ENCODE measurements at regions not wholly inside any gene's neighbourhood (a gene's known extent, or its start where the extent isn't known, plus 50 kb on each side); places are given as distances from the start of the nearest gene placed in this dataset.

DNA sequence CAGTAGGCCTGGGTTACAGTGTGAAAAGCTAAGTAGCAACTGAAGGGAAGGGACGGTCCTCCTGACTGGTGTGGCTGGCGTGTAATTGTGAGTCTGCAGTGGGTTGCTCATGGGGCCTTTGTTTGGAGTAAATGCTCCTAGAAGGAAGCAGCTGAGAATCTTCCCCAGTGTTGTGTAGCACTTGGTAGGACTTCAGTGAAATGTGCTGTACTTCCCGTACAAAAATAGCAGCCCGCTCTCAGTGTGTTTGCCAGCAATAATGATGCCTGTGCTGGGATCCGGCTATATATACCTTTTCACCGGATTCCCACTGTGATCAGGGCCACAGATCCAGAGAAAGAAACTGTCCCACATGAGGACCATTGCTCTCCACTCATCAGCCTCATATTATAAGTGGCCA lies 175.7 kb upstream of the NTM start:
- Histone ChIP-seq H3K9me3 (no peaks in the 10 kb centered on the region), H3K4me1 (peaks cover 0 to 25% (median 8%) of the 10 kb centered on the region in 3 donors), H3K36me3 (no peaks in the 10 kb centered on the region), H3K27me3 (no peaks in the 10 kb centered on the region), H3K27ac (no peak overlapping the region), H3K4me3 (no peak overlapping the region)
- 90% methylated on average over 4 of the region's 6 CpGs; no CpG with 5 or more reads in 1 of the 2 donors for WGBS, 2 donors (ENCODE audit: low coverage in 1 of 2)
- TF ChIP-seq POLR2A (IDR thresholded peaks at IDR 0.05) (no peak), EP300 (IDR thresholded peaks at IDR 0.05) (no peak), POLR2AphosphoS5 (IDR thresholded peaks at IDR 0.05) (no peak)
- TF ChIP-seq, protein P1, sequence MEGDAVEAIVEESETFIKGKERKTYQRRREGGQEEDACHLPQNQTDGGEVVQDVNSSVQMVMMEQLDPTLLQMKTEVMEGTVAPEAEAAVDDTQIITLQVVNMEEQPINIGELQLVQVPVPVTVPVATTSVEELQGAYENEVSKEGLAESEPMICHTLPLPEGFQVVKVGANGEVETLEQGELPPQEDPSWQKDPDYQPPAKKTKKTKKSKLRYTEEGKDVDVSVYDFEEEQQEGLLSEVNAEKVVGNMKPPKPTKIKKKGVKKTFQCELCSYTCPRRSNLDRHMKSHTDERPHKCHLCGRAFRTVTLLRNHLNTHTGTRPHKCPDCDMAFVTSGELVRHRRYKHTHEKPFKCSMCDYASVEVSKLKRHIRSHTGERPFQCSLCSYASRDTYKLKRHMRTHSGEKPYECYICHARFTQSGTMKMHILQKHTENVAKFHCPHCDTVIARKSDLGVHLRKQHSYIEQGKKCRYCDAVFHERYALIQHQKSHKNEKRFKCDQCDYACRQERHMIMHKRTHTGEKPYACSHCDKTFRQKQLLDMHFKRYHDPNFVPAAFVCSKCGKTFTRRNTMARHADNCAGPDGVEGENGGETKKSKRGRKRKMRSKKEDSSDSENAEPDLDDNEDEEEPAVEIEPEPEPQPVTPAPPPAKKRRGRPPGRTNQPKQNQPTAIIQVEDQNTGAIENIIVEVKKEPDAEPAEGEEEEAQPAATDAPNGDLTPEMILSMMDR (IDR thresholded peaks at IDR 0.05), result no peak
- no peak for ATAC-seq

DNA sequence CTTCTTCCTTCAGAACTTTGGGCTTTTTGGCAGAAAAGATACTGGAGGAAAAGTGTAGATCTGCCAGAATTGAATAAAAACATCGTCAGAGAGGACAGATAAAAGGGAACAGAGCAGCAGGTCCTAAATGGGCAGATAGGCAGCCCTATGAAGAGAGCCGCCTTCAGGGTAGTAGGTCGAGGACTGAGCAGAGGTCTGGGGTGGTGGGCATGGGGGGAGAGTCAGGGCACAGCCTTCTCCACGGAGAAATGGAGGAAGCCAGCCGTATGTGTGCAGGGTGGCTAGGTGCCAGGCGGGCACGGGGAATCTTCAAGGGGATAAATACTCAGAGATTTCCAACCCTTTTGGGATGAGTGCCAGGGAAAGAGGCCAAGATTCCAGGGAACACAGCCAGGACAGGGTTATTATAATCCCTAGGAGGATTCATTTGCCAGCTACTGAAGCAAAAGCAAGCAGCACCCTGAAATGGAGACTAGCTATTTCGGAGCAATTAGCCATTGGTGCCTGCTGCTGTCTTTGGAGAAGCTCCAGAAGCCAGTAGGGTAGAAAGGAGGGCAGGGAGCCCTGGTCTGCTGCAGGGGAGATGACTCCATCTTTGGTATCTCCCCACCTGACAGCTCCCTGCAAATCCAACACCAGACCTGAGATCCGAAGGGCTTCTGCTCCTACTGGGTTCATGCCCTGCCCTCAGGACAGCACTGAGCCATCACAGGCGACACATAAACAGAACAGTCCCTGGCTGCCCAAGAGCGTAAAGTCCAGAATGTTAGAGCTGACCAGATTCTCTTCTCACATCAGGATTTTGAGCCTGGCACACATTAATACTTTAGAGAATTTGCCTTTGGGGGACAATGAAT lies 174.5 kb upstream of the NTM start:
- no peaks in the 10 kb centered on the region for H3K27me3 ChIP-seq
- WGBS, 2 donors (ENCODE audit: low coverage in 1 of 2), result 10 to 31% methylated on average over 7 to 10 of the region's 11 CpGs
- peak overlapping the region in 1 of 4 donors; percentile 38 for H3K27ac ChIP-seq
- no peaks in the 10 kb centered on the region for H3K36me3 ChIP-seq
- peaks cover 0 to 25% (median 8%) of the 10 kb centered on the region in 3 donors for H3K4me1 ChIP-seq
- ATAC-seq, result peak; percentile 40
- no peaks in the 10 kb centered on the region for H3K9me3 ChIP-seq
- peak overlapping the region in 1 of 2 donors; percentile 18 for H3K4me3 ChIP-seq
- TF ChIP-seq EP300 (IDR thresholded peaks at IDR 0.05), result no peak
- peak; percentile 51 for TF ChIP-seq POLR2AphosphoS5 (IDR thresholded peaks at IDR 0.05)

DNA sequence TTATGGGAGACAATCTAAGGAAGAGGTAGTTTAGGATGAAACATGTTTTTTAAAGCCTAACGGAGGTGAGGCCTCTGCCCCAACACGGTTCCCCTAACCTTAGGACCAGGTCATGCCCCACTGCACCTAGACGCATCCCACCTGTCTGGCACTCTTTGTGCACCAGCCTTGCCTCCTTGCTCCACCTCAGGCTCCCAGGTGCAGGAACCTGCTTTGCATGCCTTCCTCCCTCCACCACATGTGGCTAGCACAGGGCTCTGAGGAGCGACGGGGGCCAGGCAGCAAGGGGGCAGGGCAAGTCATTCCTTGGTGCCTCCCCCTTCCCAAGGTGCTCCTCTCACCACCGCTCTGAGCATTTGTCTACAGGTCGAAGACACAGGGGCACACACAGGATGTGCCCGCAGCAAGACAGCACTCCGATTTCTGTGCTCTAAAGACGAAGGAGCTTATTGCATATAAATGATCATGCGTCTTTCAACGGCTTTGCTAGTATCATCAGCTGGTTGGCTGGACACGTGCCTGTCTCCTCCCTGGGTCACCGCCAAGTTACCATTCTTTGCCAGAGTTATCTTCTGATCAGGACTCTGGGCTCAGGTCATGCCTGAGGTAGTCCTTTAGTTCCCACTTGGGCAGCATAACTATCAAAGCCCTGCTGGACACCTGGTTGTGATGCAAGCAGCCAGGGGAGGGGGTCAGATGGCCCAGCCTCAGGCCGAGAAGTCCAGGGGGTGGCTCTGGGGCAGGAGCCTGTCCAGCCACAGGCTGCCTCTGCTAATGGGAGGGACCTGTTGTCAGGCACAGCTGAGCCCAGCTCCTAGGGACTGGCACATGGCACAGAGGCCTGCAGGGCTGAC lies 172.0 kb upstream of the NTM start:
- H3K4me1 ChIP-seq, result peaks cover 0 to 25% (median 8%) of the 10 kb centered on the region in 3 donors
- no peaks in the 10 kb centered on the region for H3K36me3 ChIP-seq
- TF ChIP-seq POLR2AphosphoS5 (IDR thresholded peaks at IDR 0.05), result no peak
- TF ChIP-seq, protein P1 (IDR thresholded peaks at IDR 0.05), result no peak
- TF ChIP-seq POLR2A (IDR thresholded peaks at IDR 0.05), result no peak
- TF ChIP-seq EP300 (IDR thresholded peaks at IDR 0.05), result no peak
- no peak overlapping the region for H3K27ac ChIP-seq
- ATAC-seq, result no peak
- H3K9me3 ChIP-seq, result no peaks in the 10 kb centered on the region
- H3K27me3 ChIP-seq, result no peaks in the 10 kb centered on the region
- H3K4me3 ChIP-seq, result no peak overlapping the region
- WGBS, 2 donors (ENCODE audit: low coverage in 1 of 2), result 87% methylated on average over 12 of the region's 15 CpGs; no CpG with 5 or more reads in 1 of the 2 donors

DNA sequence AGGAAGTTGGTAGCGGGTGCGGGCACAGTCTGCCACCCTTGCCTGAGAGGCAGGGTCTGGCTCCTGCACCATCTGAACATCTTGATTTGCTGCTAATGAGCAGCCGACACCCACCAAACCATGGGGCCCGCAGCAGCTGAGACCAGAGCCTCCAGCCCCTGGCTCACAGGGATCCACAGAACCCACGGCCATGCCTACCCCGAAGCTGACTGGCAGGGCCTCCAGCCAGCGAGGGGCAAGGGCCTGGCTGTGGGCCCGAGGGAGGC lies 171.5 kb upstream of the NTM start:
- Histone ChIP-seq H3K27me3 (no peaks in the 10 kb centered on the region), H3K27ac (no peak overlapping the region), H3K36me3 (no peaks in the 10 kb centered on the region), H3K4me3 (no peak overlapping the region), H3K9me3 (no peaks in the 10 kb centered on the region), H3K4me1 (peaks cover 0 to 25% (median 8%) of the 10 kb centered on the region in 3 donors)
- WGBS, 2 donors (ENCODE audit: low coverage in 1 of 2), result no CpG with 5 or more reads among the region's 8 CpGs
- ATAC-seq, result no peak
- TF ChIP-seq, protein P1 (IDR thresholded peaks at IDR 0.05), result no peak
- no peak for TF ChIP-seq EP300 (IDR thresholded peaks at IDR 0.05)
- TF ChIP-seq POLR2A (IDR thresholded peaks at IDR 0.05), result no peak
- TF ChIP-seq POLR2AphosphoS5 (IDR thresholded peaks at IDR 0.05), result no peak

DNA sequence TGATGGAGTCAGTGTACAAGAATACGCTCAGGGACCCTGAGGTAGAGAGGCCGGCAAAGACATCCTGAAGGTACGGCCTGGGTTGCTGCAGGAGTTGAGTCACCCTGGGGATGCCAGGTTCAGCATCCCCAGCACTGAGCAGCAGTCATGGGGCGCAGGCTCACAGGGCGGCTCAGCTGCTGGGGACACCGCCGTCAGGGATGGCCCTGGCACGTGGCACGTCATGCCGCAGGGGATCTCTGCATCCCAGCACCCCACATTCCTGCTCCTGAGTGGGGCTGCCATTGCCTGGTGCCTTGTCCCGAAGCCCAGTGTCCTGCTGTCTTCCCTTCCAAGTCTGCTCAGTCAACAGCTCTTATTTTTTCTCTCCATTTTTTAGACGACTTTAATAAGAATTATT lies 168.7 kb upstream of the NTM start:
- H3K4me3 ChIP-seq, result no peak overlapping the region
- H3K4me1 ChIP-seq, result peaks cover 0 to 8% (median 0%) of the 10 kb centered on the region in 3 donors
- no peak for ATAC-seq
- H3K27ac ChIP-seq, result no peak overlapping the region
- no peaks in the 10 kb centered on the region for H3K36me3 ChIP-seq
- no peaks in the 10 kb centered on the region for H3K9me3 ChIP-seq
- no peaks in the 10 kb centered on the region for H3K27me3 ChIP-seq
- 86 to 97% methylated on average over 8 to 10 of the region's 12 CpGs for WGBS, 2 donors (ENCODE audit: low coverage in 1 of 2)
- TF ChIP-seq POLR2A (IDR thresholded peaks at IDR 0.05), result no peak
- TF ChIP-seq, protein P1 (IDR thresholded peaks at IDR 0.05), result no peak
- no peak for TF ChIP-seq EP300 (IDR thresholded peaks at IDR 0.05)
- no peak for TF ChIP-seq POLR2AphosphoS5 (IDR thresholded peaks at IDR 0.05)
